RPMI8226 (cell line): ENCODE measurements at regions not wholly inside any gene's neighbourhood (a gene's known extent, or its start where the extent isn't known, plus 50 kb on each side); places are given as distances from the start of the nearest gene placed in this dataset.
A peak's percentile ranks its signal among the peaks of the same experiment; 100 is the strongest.

Experiments
- DNase-seq: peaks from one replicate; pipeline ENCODE4 v3.0.0-alpha.2; 2015

DNA sequence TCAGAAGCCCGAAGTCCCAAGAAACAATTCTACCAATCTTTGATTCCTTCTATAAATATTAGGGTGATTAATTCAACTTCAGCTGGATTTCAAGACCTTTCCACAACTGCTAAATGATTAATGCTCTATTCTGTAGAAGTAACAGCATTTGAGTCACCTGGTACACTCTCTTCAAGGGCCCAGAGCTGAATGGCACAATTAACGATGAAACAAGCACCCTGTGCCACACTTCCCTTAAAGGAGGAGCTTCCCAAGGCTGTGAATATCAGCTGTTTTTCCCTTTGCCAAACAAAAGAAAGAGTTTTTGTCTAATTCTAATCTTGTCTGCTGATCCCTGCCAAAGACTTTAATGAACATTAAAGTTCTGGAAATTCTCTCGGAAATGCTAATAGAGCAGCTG is 56.0 kb downstream of the BOD1L2 start:
- DNase-seq: no peak

DNA sequence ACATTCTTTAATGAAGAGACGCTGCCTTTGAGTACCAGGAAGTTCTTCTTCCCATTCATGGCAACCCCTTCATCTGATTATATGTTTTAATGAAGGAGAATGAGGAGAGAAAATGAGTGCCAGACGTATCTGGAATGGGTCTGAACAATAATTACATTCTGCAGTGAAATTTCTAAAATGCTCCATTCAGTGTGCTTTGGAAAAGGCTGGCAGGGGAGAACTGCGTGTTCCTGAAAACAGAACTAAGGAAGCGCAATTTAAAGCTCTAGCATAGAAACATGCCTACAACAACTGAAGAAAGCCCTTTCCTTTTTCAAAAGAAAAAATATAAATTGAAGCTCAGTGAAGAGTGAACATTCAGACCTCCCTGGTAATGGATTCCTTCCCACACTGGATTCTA is 58.8 kb downstream of the BOD1L2 start:
- DNase-seq: no peak

GRCh38 chr18:57207124-57207916 is 60.4 kb downstream of the BOD1L2 start:
- DNase-seq: no peak

- no peak for DNase-seq
Observed at GRCh38 chr18:57208047-57208446, 61.2 kb downstream of the BOD1L2 start.

DNA sequence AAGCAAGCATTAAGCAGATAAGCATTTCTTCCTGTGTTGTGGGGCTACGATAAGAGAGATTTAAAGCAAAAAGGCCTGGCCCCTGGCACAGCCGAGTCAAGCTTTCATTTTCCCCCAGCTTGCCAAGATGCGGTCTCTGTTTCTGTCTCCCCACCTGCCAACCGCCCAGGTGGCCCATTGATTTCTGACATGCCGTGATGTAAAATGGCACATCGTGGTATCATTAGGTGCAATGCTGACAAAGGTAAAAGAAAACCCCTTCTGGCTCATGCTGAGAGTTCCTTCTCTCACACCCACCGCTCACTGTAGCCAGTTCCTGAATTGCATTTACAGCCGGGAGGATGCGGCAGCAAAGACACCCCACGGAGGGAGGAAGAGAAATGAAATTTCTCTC is 62.8 kb downstream of the BOD1L2 start:
- peak; percentile 21 for DNase-seq

DNA sequence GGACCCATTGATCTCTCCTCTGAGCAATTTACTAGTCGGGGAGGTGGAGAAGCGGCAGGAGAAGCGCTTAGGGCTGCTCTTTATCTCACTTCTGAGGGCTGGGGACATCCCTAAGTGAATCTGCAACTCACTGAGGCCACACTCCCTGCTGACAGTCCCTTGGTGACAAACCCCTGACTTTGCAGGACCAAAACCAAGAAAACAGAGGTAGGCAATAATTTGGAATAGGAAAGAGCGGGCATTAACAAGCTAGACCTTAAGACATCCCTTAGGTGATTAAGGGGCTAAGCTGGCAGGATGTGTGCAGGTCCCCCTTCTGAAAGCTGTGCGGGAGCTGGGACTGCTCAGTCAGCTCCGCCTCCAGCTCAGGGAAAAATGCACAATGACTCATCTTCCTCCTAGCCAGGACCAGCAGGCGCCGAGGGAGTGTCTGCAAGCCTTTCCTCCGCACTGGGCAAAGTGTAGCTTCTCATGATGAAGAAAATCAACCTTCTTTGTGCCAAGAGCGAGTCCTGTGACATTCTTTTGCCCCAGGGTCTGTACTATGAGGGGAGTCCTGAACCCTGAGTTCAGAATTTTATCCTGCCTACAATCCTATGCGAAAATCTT is 63.3 kb downstream of the BOD1L2 start:
- DNase-seq: peak; percentile 4

DNA sequence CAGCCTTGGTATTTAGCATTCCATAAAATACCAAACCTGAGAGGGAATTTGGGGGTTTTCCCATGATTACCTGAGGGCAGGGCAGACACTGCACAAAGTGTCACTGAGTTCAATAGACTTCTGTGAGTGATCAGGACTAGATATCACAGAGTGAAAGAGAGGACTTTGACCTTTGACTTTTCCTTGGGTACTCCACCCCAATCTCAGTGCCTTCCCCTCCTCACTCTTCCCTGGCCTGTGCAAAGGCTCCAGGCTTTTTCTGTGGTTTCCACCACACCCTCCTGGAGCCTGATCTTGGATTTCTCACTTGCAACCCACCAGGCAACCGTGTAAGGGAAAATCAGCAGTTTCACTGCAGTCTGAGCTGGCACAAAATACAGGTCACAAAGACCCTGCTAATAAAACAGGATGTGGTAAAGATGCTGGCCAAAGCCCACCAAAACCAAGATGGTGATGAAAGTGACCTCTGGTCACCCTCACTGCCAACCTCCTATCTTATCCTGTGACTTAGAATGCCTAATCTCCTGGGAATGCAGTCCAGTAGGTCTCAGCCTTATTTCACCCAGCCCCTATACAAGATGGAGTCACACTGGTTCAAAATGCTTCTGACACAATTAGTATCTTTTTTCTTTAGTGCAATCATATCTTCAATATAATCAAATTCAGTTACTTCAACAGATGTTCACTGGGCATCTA is 64.0 kb downstream of the BOD1L2 start:
- no peak for DNase-seq

DNA sequence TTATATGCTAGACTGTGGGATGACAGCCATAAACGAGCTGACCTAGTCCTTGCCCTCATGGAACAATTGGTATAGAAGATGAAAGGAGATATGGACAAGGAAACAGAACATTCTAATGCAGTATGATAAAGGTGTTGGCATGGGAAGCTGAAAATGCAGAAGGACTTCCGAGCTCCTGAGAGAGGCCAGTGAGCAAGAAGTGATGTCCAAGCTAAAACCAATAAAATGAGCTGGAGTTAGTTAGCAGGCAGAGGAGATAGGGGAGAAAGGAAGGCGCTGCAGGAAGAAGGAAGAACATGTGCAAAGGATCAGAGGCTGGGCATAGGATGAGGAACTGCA is 64.5 kb downstream of the BOD1L2 start:
- DNase-seq: no peak

DNA sequence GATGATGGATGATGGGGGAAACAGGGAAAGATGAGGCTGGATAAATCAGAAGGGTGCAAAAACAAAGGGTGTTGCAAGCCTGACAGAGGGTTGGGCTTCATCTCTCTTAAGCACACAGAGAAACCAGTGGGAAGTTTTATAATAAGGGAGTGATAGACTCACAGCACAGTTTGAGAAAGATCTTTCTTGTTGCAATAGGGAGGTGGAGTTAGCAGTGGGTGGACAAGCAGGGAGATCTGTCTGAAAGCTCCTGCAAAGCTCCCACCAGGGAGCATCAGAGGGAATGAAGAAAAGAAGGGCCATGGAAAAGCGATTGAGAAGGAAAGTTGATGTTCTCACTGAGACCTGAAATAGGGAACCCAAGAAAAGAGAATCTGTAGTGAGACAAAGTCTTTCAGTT is 64.9 kb downstream of the BOD1L2 start:
- no peak for DNase-seq

DNA sequence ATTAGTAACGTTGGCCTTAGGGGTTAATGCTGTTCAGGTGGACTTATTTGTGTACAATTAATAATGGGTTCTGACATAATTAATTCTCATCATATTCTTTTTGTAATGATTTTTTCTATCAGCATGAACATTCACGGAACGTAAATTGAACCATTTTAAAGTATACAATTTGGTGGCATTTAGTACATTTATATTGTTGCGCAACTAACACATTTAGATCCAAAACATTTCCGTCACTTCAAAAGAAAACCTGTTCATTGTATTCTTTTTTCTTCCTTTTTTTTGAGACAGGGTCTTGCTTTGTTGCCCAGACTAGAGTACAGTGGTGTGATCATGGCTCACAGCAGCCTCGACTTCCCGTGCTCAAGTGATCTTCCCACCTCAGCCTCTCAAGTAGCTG is 65.8 kb downstream of the BOD1L2 start:
- no peak for DNase-seq

DNA sequence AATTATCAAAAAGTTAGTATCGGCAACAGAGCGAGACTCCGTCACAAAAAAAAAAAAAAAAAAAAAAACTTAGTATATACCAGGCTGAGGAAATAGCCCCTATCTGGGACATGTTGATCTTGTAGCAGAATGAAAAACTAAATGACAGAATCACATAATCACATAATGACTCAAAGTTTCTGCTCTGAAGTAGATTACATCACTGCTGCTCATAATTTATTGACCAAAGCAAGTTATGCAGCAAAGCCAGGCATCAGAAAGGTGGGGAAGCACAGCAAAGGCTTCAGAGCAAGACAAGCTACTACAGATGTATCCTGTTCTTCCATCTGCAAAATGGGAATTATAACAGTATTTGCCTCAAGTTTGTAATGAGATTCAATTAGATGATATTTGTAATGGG is 68.1 kb downstream of the BOD1L2 start:
- no peak for DNase-seq

- no peak for DNase-seq
Observed at GRCh38 chr18:57218281-57218680, 71.4 kb downstream of the BOD1L2 start.

- DNase-seq: no peak
Observed at GRCh38 chr18:57219964-57220363, 73.1 kb downstream of the BOD1L2 start.

- no peak for DNase-seq
Observed at GRCh38 chr18:57220480-57220879, 73.6 kb downstream of the BOD1L2 start.

DNA sequence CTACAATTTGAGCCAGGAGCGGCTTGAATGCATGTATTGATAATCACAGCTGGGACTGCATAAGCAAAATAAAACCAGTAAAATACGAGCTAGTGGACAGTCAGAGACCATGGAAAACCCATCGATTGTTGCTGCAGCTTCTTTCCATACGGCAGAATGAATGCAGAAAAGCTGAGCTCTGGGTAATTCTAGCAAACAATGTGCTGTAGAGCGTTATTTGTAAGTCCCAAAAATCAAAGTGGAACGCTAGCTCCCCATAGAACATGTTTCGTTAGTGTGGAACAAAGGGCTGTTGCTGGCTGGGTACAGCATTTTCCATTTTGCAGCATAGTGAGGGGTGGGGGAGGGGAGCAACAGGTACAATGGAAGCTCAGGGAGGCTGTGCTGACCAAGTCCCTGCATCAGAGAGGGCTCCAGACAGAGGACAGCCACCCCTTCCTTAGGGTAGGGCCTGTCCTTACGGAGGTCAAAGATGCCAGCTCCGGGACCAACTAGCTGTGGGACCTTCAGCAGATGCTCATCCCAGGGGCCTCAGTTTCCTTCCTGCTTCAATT is 74.1 kb downstream of the BOD1L2 start:
- no peak for DNase-seq

GRCh38 chr18:57223144-57223870 is 76.4 kb downstream of the BOD1L2 start:
- DNase-seq: no peak

GRCh38 chr18:57230861-57231585 is 84.1 kb downstream of the BOD1L2 start:
- no peak for DNase-seq

GRCh38 chr18:57231864-57232263 is 85.0 kb downstream of the BOD1L2 start:
- DNase-seq: no peak

DNA sequence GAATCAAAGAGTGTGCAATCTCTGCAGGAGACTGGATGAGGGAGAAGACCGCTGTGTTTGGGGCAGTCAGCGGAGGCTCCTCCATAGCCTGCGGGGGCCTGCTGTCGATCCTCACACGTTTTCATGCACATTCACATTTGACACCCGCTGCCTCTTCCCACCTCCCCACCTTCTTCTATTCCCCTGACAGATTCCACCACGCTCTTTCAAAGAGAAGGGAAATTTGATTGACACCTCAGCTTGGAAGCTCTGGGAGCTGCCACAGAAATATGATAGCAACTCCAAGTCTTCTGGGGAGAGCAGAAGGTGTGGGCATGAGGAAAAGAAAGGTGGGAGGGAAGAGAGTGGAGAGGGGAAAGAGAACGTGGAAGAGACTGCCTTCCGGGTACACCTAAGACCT is 87.5 kb downstream of the BOD1L2 start:
- DNase-seq: no peak

DNA sequence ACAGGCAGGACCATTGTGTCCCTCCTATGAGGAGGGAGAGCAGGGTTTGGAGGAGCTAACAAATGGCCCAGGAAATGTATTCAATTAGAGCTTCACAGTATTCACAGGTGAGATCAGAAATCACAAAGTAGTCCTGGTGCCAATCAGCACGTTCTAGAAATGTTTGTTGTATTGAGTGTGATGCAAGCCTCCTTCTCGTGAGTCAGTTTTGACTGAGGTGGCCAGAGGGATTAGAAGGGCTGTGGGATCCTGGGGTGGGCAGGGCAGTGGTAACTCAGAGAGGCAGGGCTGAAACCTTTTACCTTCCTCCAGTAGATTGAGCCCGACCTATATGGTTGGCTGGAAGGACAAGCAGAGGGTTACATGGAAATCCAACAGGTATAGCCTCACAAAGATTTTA is 95.0 kb downstream of the BOD1L2 start:
- no peak for DNase-seq

GRCh38 chr18:57242285-57242684 is 95.4 kb downstream of the BOD1L2 start:
- no peak for DNase-seq

GRCh38 chr18:57243624-57244179 is 96.8 kb downstream of the BOD1L2 start:
- no peak for DNase-seq
